ENCODE measurements at regions not wholly inside any gene's neighbourhood (a gene's known extent, or its start where the extent isn't known, plus 50 kb on each side); places are given as distances from the start of the nearest gene placed in this dataset.

- TF ChIP-seq CTCF (IDR thresholded peaks at IDR 0.05; ENCODE audit: control insufficient read depth, extremely low read depth, insufficient read depth) = no peak
- DNase-seq (ENCODE audit: low read depth) = no peak
- no peak overlapping the region for H3K4me3 ChIP-seq (ENCODE audit: low read depth, low read length)
Observed at GRCh38 chr16:76796978-76797377, 394.0 kb upstream of the MON1B start.

GRCh38 chr16:76797457-76797856 lies 393.5 kb upstream of the MON1B start:
- DNase-seq (ENCODE audit: low read depth) = no peak
- H3K4me3 ChIP-seq (ENCODE audit: low read depth, low read length) = no peak overlapping the region
- no peak for TF ChIP-seq CTCF (IDR thresholded peaks at IDR 0.05; ENCODE audit: control insufficient read depth, extremely low read depth, insufficient read depth)

- no peak for TF ChIP-seq CTCF (IDR thresholded peaks at IDR 0.05; ENCODE audit: control insufficient read depth, extremely low read depth, insufficient read depth)
- DNase-seq (ENCODE audit: low read depth) = no peak
- H3K4me3 ChIP-seq (ENCODE audit: low read depth, low read length) = no peak overlapping the region
Observed at GRCh38 chr16:76800196-76800595, 390.8 kb upstream of the MON1B start.

- DNase-seq (ENCODE audit: low read depth) = no peak
- TF ChIP-seq CTCF (IDR thresholded peaks at IDR 0.05; ENCODE audit: control insufficient read depth, extremely low read depth, insufficient read depth) = no peak
- no peak overlapping the region for H3K4me3 ChIP-seq (ENCODE audit: low read depth, low read length)
Observed at GRCh38 chr16:76801357-76801756, 389.6 kb upstream of the MON1B start.

- no peak for TF ChIP-seq CTCF (IDR thresholded peaks at IDR 0.05; ENCODE audit: control insufficient read depth, extremely low read depth, insufficient read depth)
- no peak overlapping the region for H3K4me3 ChIP-seq (ENCODE audit: low read depth, low read length)
- no peak for DNase-seq (ENCODE audit: low read depth)
Observed at GRCh38 chr16:76816475-76816874, 374.5 kb upstream of the MON1B start.

- no peak for TF ChIP-seq CTCF (IDR thresholded peaks at IDR 0.05; ENCODE audit: control insufficient read depth, extremely low read depth, insufficient read depth)
- no peak for DNase-seq (ENCODE audit: low read depth)
- no peak overlapping the region for H3K4me3 ChIP-seq (ENCODE audit: low read depth, low read length)
Observed at GRCh38 chr16:76818606-76819181, 372.3 kb upstream of the MON1B start.

- no peak for TF ChIP-seq CTCF (IDR thresholded peaks at IDR 0.05; ENCODE audit: control insufficient read depth, extremely low read depth, insufficient read depth)
- DNase-seq (ENCODE audit: low read depth) = no peak
- no peak overlapping the region for H3K4me3 ChIP-seq (ENCODE audit: low read depth, low read length)
Observed at GRCh38 chr16:76819226-76819916, 371.6 kb upstream of the MON1B start.
